ENCODE measurements at regions not wholly inside any gene's neighbourhood (a gene's known extent, or its start where the extent isn't known, plus 50 kb on each side); places are given as distances from the start of the nearest gene placed in this dataset.
"Not testable (repeated sequence)": the region's sequence is repeated elsewhere in the genome, so short reads cannot be mapped to it uniquely, and the experiment has no call there.

- ATAC-seq; DNase-seq (ENCODE audit: low spot score): not testable (repeated sequence)
These were observed 139.4 kb upstream of the TOP1 start for GRCh38 chr20:40889266-40889665.

- no peak for DNase-seq (ENCODE audit: low spot score)
- ATAC-seq: no peak
These were observed 138.4 kb upstream of the TOP1 start for GRCh38 chr20:40890181-40890580.

GRCh38 chr20:40890635-40891034, 138.0 kb upstream of the TOP1 start:
- no peak for ATAC-seq
- DNase-seq (ENCODE audit: low spot score): no peak

GRCh38 chr20:40891351-40891750, 137.3 kb upstream of the TOP1 start:
- ATAC-seq (no peak), DNase-seq (ENCODE audit: low spot score) (no peak)

- DNase-seq (ENCODE audit: low spot score): no peak
- peak; percentile 29 for ATAC-seq
These were observed 136.0 kb upstream of the TOP1 start for GRCh38 chr20:40892642-40893041.

GRCh38 chr20:40893610-40894236, 134.9 kb upstream of the TOP1 start:
- ATAC-seq: peak; percentile 97
- peak; percentile 61 for DNase-seq (ENCODE audit: low spot score)

GRCh38 chr20:40894237-40894630, 134.4 kb upstream of the TOP1 start:
- ATAC-seq: no peak
- no peak for DNase-seq (ENCODE audit: low spot score)

- ATAC-seq (no peak), DNase-seq (ENCODE audit: low spot score) (no peak)
These were observed 133.4 kb upstream of the TOP1 start for GRCh38 chr20:40895182-40895581.

GRCh38 chr20:40896814-40897700, 131.6 kb upstream of the TOP1 start:
- DNase-seq (ENCODE audit: low spot score) (peak; percentile 7), ATAC-seq (no peak)

GRCh38 chr20:40899344-40899743, 129.3 kb upstream of the TOP1 start:
- DNase-seq (ENCODE audit: low spot score) (no peak), ATAC-seq (no peak)

- DNase-seq (ENCODE audit: low spot score) (no peak), ATAC-seq (no peak)
These were observed 127.9 kb upstream of the TOP1 start for GRCh38 chr20:40900666-40901215.

GRCh38 chr20:40902661-40903060, 126.0 kb upstream of the TOP1 start:
- DNase-seq (ENCODE audit: low spot score) (no peak), ATAC-seq (no peak)

GRCh38 chr20:40908309-40908708, 120.3 kb upstream of the TOP1 start:
- ATAC-seq (no peak), DNase-seq (ENCODE audit: low spot score) (no peak)

- ATAC-seq; DNase-seq (ENCODE audit: low spot score): not testable (repeated sequence)
These were observed 119.1 kb upstream of the TOP1 start for GRCh38 chr20:40909489-40909888.

GRCh38 chr20:40910436-40910835, 118.2 kb upstream of the TOP1 start:
- DNase-seq (ENCODE audit: low spot score); ATAC-seq: not testable (repeated sequence)

- ATAC-seq: not testable (repeated sequence)
These were observed 117.5 kb upstream of the TOP1 start for GRCh38 chr20:40911152-40911551.

GRCh38 chr20:40913224-40914185, 115.1 kb upstream of the TOP1 start:
- ATAC-seq (no peak), DNase-seq (ENCODE audit: low spot score) (no peak)

More at GRCh38 chr20:40911152-40911551, 117.5 kb upstream of the TOP1 start:
- DNase-seq (ENCODE audit: low spot score): not testable (repeated sequence)

GRCh38 chr20:40915756-40916155, 112.9 kb upstream of the TOP1 start:
- DNase-seq (ENCODE audit: low spot score): no peak
- ATAC-seq: no peak

- DNase-seq (ENCODE audit: low spot score): no peak
These were observed 112.3 kb upstream of the TOP1 start for GRCh38 chr20:40916276-40916675.

GRCh38 chr20:40920291-40920690, 108.3 kb upstream of the TOP1 start:
- peak; percentile 13 for ATAC-seq
- no peak for DNase-seq (ENCODE audit: low spot score)

More at GRCh38 chr20:40916276-40916675, 112.3 kb upstream of the TOP1 start:
- no peak for ATAC-seq

- no peak for DNase-seq (ENCODE audit: low spot score)
- no peak for ATAC-seq
These were observed 105.8 kb upstream of the TOP1 start for GRCh38 chr20:40922865-40923264.
